ENCODE measurements at regions not wholly inside any gene's neighbourhood (a gene's known extent, or its start where the extent isn't known, plus 50 kb on each side); places are given as distances from the start of the nearest gene placed in this dataset.
"Not testable (repeated sequence)": the region's sequence is repeated elsewhere in the genome, so short reads cannot be mapped to it uniquely, and the experiment has no call there.

DNA sequence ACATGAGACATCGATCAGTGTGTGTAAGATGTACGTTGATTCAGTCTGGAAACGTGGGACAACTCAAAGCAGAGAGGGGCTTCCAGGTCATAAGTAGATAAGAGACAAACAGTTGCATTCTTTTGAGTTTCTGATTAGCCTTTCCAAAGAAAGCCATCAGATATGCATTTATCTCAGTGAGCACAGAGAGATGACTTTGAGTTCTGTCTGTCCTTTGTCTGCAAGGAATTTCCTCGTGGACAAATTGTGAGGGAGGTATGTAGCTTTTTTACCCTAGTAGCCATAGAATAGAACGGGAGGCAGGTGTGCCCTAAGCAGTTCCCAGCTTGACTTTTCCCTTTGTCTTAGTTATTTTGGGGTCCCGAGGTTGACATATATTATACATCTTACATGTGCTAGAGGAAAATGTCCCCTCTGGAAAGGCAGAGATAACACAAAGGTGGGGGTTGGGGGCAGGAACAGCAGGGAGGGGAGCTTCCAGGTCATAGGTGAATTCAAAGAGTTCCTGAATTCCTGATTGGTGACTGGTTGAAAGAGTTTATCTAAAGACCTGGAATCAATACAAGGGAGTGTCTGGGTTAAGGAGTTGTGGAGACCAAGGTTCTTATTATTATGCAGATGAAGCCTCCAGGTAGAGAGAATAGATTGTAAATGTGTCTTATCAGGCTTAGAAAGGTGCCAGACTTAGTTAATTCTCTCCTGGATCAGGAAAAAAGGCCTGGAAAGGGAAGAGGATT lies 237.0 kb downstream of the NFATC2 start:
- ATAC-seq, result no peak

- ATAC-seq, result no peak
Observed at GRCh38 chr20:51303731-51304670, 238.5 kb downstream of the NFATC2 start.

DNA sequence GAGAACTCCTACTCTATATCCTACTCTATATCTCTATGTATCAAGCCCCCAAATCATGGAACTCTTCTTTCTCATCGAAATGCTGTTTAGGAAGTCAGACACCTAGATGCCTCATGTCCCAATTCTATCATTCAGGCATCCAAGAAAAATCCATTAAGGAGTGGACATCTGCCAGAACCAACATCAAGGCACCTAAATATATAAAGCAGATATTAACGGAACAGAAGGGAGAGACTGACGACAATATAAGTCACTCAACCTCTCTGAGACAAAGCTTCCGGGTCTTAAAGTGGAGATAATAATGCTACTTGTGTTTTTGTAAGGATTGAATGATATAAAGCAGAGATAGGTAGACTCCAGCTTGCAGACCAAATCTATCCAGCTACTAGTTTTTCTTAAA lies 241.5 kb downstream of the NFATC2 start:
- ATAC-seq, result no peak

GRCh38 chr20:51300104-51300503 lies 242.4 kb downstream of the NFATC2 start:
- ATAC-seq, result no peak

DNA sequence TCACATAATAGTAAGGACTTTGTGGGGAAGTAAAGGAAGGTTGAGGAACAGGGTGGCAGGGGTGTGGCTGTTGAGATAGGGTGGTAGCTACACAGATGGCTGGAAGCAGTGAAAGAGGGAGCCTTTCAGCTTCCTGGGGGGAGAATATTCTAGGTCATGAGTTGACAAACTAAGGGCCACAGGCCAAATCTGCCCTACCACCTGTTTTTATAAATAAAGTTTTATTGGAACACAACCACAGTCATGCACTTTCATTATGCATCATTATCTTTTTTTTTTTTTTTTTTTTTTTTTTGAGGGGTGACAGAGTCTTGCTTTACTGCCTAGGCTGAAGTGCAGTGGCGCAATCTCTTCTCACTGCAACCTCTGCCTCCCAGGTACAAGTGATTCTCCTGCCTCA lies 243.1 kb downstream of the NFATC2 start:
- no peak for ATAC-seq

GRCh38 chr20:51298141-51298749 lies 244.3 kb downstream of the NFATC2 start:
- no peak for ATAC-seq

DNA sequence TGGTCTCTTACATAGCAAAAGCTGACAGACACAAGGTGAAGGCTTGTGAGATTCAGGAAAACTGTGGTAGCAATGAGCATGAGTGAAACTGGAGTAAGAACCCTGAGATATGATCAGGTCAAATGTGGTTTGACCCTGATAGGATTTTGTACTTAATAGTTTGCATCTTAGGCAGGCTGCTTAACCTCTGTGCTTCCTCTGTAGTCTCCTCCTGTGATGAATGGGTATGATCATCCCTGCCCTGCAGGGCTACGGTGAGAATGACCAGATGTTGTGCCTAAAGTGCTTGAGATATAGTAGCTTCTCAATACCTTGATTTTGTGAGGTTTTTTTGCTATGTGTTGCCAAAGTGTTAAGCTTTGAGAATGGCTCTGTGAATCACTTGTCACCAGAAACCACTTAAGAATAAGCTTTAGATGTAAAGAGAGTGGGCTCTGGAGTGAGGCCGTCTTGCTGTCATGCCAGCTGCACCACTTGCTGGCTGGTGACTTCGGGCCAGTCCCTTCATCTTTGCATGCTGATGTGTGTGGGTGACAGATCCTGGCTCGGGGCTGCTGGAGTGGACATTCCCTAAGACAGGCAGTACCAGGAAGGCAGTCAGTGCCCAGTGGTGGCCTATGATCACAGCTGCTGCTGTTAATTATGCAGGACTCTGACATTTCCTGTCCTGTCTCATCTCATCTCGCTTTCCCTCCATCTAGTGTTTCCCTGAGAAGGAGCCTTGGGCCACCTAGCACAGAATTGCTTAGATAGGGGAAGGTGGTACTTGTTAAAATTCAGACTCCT lies 254.7 kb downstream of the NFATC2 start:
- no peak for ATAC-seq

GRCh38 chr20:51286758-51287157 lies 255.8 kb downstream of the NFATC2 start:
- no peak for ATAC-seq

DNA sequence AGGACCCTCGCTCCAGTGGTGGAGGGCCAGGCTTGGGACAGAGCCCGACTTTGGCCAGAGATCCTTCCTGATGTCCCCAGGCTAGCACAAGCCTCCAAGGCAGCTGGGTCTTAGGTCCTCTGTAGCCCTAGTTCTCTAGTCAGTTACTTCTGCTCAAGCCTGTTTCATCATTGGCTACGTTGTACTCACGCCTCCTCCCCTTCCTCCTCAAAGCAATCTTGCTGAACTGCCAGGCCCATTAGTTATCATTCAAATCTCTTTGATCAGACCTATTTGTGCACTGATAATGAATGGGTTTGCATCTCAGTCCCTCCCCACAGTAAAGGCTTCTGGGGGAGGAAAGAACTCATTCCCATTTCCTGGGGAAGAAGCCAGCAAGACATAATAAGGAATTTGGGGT lies 256.8 kb downstream of the NFATC2 start:
- ATAC-seq, result no peak

GRCh38 chr20:51284871-51285270 lies 257.6 kb downstream of the NFATC2 start:
- ATAC-seq, result no peak

- ATAC-seq, result no peak
Observed at GRCh38 chr20:51284176-51284575, 258.3 kb downstream of the NFATC2 start.

DNA sequence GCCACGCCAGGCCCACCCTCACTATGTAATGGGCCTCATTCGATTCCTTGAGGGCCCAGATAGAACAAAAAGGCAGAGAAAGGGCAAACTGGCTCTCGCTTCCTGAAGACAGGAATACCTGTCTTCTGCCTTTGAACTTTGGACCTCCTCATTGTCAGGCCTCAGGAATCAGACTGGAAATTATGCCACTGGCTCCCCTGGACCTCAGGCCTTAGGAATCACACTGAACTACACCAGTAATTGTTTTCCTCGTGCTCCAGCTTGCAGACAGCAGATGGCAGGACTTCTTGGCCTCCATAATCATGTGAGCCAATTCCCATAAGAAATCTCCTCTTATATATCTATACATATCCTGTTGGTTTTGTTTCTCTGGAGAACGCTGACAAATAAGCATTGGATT lies 258.6 kb upstream of the KCNG1 start:
- ATAC-seq, result no peak

GRCh38 chr20:51280047-51280446 lies 257.1 kb upstream of the KCNG1 start:
- ATAC-seq, result no peak

GRCh38 chr20:51277961-51278360 lies 255.1 kb upstream of the KCNG1 start:
- no peak for ATAC-seq

- no peak for ATAC-seq
Observed at GRCh38 chr20:51276296-51276695, 253.4 kb upstream of the KCNG1 start.

DNA sequence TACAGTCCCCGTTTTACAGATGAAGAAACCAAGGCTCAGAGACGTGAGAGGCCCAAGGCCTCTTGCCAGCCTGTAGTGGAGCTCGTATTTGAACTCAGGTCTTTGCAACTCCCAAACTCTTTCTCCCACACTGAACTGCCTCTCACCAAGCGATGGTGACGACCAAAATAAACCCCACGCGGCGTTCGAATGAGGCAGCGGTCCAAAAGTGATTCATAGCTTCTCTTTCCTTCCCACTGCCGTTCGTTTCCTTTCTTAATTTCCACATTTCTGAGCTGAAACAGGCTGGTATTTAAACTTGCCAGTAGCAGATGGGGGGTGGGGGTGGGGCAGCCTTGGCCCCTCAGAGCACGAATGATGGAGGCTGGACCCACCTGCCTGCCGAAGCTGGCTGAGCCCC lies 252.9 kb upstream of the KCNG1 start:
- ATAC-seq, result no peak

GRCh38 chr20:51275181-51275580 lies 252.3 kb upstream of the KCNG1 start:
- ATAC-seq, result no peak

- ATAC-seq, result no peak
Observed at GRCh38 chr20:51272401-51272800, 249.5 kb upstream of the KCNG1 start.

DNA sequence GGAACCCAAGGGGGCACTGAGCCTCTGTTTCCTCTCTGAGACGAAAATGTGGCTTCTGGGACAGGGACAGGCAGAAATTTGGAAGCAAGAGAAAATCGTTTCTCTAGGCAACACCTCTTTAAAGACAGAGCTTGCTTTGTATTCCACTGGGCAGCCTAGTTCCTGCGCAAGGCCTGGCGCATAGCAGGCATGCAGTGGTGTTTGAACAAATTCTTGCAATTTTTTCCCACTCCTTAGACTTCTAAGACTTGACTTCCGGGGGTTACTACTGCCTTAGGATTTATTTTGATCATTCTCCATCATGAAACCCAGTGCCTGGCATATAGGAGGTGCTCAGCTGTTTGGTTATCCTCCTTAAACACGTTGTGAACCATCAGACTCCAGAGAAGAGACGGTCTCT lies 249.0 kb upstream of the KCNG1 start:
- no peak for ATAC-seq

GRCh38 chr20:51271289-51271688 lies 248.4 kb upstream of the KCNG1 start:
- ATAC-seq, result not testable (repeated sequence)

DNA sequence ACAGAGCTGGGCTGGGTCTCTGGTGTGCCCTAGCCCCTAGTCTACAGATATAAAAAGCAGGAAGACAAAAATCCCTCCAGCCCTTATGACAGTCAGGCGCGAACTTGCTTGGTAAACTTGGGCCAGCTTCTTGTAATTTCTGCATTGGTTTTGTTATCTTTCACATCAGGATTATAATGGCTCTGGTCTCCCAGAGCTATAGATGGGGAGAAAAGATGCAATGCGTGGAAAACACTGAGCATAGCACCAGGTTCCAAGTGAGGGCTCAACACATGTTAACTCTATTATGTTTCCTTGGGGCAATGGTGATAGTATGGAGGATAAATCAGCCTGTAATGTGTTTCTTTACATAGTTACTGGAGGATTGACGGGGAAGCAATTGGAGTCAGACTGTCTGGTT lies 246.8 kb upstream of the KCNG1 start:
- ATAC-seq, result no peak

DNA sequence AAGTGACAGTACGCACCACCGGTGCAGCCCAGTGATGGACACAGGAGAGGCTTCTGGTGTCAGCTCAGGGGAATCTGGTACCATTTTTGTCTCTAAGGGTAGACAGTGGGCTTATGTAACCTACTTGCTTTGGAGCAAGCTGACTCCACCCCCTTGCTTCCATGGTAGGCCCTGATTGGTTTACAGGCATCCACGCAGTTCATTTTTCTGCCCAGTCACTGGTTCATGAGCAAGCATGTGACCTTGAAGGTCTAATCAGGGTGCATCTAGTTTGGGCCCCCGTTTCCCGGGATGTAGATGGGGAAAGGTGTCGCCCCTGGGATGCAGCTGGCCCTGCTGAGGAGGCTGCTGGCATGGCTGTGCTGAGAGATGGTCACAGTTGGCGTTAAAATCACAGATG lies 244.8 kb upstream of the KCNG1 start:
- no peak for ATAC-seq

DNA sequence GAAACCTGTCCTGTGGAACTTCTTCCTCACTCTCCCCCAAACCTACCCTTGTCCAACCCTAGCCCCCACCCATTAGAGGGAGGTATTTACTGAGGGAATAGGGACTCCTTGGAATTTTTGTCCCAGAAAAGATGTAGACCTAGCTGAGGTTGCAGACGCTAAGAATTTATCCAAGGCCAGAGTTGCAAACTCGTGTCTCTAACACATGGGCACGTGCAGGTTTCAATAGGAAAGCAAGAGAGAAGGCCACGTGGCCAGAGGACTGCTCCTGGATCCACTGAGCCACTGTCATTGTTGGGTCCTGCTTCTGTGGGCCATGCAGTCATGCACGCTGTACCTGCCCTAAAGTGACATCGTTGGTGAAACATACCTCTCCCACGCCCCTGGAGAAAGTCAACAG lies 243.4 kb upstream of the KCNG1 start:
- ATAC-seq, result no peak

Data from activated CD4-positive, CD25-positive, alpha-beta regulatory T cell treated with anti-CD3 and anti-CD28 coated beads, Interleukin-2, amount 50 U/mL, for 24 hours (primary cell).